ENCODE measurements at regions not wholly inside any gene's neighbourhood (a gene's known extent, or its start where the extent isn't known, plus 50 kb on each side); places are given as distances from the start of the nearest gene placed in this dataset.

- no peak for DNase-seq
Observed at GRCh38 chr10:78374331-78375028, 340.8 kb downstream of the RPS24 start.

DNA sequence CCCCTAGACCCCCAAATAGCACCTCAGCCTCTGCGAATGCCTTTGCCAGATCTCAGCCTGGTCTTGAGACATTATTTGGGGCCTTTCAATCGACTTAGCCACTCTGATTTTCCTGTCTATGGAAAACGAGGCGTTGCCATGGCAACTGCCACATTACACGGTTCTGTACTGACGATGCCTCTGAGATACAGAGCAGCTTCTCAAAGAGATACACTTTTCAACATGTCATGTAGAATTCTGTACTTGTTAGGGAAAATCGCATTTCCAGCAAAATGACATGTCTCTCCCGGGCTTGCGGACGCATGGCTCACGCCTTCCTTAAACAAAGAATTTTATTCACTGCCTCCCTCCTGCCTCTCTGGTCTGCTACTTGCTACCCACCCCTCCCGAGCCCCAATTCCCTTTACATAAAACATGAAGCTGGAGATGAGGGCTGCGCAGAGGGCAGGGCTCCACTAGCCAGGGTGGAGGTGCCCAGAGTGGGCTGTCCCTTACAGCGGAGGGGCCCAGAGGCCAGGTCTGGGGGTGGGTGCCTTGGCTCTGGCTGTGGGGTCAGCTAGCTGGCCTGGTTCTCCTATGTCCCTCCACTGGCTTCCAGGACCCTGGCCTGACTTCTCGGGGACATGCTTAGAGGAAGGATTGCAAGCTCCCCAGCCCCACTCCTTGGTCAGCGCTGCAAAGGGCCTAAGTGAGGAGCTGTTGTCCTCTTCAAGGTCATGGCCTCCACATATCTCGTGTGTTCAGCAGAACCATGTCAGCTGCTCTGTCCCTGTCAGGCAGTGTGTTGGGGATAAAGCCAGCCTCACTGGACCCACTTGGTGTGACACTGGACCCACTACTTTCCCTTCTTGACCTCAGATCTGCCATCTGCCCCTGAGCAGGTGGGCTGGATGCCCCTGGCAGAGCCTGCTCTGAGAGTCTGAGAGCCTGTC, 342.5 kb downstream of the RPS24 start:
- no peak for DNase-seq

GRCh38 chr10:78377356-78377755, 343.7 kb downstream of the RPS24 start:
- DNase-seq = no peak

- no peak for DNase-seq
Observed at GRCh38 chr10:78378192-78378591, 344.5 kb downstream of the RPS24 start.

DNA sequence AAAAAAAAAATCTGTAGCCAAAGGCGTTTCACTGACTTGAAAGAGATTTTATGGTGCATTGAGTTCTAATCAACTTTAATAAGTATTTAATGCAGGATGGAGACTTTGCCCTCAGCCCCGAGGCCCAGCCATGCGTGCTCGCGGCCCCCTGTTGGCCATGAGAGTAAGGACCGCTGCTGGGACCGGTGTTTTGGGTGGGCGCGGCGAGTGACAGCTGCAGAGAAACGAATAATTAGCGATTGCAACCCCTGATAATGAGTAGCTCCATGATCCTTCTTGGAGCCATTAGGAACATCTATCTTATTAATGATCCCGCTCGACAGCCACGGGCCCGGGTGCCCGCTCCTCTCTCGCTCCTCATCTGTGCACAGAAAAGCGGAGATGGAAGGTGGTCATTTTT, 347.4 kb downstream of the RPS24 start:
- no peak for DNase-seq

GRCh38 chr10:78382047-78382446, 348.4 kb downstream of the RPS24 start:
- DNase-seq = no peak

DNA sequence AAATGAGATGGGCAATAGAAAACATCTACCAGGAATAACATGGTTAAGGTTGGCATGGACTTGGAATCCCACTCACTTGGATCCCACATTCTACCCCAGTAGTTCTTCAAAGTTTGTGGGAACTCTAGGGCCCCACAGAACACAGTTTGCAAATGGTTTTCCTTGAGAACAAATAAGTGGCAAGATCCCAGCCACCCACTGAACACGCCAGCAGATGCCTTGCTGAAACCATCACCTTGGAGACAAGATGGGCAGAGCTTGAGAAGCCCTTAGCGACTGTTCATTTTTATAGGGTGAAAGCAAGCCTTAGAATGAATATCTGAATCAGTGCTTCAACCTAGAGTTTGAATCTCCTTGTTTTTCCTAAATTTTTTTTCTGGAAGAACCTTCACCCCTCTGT, 349.1 kb downstream of the RPS24 start:
- no peak for DNase-seq

DNA sequence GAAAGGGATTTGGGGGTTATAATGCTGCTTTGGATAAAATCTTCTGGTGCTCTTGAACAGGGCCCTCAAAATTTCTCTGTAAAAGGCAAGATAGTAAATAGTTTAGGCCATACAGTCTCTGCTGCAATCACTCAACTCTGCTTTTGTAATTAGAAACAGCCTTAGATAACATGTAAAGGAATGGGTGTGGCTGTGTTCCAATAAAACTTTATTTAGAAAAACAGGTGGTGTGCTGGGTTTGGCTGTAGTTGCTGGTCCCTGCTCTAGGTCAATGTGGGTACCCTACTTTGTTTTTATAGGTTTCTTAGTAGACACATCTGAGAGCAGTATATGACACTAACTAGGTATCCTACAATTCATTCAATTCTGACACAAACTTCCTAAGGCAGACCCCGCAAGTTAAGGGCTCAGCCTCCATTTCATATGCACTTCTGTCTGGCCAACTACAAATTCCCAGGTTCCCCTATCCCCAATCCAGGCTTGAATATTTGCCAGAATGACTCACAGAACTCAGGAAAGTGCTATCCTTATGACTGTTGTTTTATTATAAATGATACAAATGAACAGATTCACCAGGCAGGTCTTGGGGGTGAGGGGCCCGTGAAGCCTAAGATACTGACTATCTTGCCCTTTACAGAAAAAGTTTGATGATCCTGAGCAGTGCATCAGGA, 349.9 kb downstream of the RPS24 start:
- DNase-seq = no peak

DNA sequence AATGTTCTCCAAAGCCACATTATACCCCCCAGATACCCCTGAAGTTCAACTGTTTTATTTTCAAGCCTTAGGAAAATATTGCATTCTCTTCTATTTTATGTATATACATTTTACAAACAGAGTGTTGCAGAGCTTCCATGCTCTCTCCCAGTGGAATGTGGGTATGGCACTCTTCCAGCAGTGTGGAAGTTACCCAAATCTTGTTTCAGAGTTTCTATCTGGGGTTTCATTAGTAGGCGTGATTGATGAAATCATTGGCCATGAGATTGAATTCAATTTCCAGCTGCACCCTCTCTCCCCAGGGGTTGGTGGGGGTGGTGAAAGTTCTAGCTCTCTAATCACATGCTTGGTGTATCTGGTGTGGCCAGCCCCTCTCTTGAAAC, 350.4 kb downstream of the RPS24 start:
- DNase-seq = no peak

GRCh38 chr10:78385599-78385998, 351.9 kb downstream of the RPS24 start:
- no peak for DNase-seq

- no peak for DNase-seq
Observed at GRCh38 chr10:78386509-78386908, 352.8 kb downstream of the RPS24 start.

GRCh38 chr10:78388331-78389050, 354.8 kb downstream of the RPS24 start:
- no peak for DNase-seq

DNA sequence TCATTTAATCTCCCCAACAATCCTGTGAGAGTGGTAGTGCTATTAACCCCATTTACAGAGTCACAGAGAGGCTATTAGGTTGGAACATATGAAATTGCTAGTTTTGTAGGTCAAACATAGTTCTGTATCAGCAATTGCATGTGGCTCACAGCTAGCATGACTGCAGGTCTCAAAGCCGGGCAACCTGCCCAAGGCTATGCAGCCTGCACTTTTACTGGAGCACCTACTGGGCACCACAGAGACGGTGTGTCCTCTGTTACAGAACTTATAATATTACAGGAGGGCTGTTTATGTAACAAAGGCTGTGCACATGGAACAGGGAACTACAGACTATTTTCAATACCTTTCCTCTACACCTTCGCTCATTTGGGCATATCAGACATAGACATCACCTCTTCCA, 355.8 kb downstream of the RPS24 start:
- no peak for DNase-seq

DNA sequence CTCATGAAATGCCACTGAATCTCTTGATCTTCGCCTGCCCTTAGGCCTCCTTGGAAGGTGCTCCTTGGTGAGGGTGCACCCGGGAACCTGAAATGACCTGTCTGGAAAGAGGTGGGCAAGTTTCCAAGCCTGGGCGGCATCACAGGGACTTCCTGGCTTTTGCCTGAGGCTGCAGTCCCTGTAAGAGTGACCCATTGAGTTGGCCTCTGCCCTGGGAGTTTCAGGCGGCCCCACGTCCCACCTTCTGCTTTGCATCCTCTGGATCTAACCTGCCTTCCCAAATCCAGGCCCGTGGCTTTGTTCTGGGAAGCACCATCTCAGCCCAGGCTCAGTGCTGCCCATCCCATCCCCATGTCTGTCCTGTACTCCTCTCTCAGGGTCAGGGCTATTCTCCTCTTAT, 356.4 kb downstream of the RPS24 start:
- DNase-seq = no peak

DNA sequence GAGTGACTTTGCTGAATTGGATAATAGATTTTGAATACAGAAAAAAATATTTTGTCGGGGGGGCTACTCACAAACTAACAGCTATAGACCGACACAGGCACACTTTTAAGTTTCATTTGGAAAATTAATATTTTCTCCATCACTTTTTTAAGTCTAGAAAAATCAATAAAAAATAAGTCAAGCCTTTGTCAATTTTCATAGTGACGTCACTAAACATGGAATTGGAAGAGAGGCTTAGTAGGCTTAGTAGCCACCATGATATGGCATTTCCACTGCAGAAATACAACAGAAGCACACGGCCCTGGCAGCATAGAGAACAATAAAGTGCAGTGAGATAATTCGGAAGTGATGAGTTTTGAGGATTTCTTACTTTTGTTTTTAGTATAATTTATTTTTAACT, 357.2 kb downstream of the RPS24 start:
- no peak for DNase-seq

DNA sequence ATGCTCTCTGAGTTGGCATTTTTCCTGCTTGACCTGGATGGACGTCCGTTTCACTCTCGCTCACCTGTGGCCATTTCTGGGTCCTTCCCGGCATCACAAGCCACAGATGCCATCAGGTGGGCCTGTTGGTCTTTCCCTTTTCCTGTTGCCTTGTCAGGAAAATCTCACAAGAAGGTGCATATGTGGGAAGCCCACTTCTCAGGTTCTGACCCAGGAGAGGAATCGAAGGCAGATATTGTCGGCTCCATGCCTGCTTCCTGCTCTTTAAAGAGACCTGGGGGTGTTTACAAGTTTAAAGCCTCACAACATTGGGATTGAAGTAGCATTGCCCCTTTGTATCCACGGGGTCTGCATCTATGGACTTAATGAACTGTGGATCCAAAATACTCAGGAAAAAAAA, 357.9 kb downstream of the RPS24 start:
- DNase-seq = no peak

DNA sequence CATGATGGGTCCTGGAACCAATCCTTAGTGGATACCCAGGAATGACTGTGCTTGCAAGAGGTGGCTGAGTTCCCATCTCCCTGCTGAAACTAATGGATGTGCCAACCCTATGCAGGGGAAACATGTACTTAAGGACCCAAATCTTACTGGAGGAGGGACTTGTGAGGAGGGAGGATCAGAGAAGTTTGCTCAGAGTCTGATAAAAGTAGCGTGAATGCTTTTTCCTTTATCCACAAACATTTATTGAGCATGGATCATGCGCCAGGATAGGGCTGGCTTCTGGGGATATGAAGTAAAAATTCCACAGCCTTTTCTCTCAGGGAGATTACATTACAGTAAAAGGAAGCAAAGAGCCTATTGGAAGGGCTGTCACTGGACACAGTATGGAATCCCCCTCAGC, 358.5 kb downstream of the RPS24 start:
- DNase-seq = no peak

DNA sequence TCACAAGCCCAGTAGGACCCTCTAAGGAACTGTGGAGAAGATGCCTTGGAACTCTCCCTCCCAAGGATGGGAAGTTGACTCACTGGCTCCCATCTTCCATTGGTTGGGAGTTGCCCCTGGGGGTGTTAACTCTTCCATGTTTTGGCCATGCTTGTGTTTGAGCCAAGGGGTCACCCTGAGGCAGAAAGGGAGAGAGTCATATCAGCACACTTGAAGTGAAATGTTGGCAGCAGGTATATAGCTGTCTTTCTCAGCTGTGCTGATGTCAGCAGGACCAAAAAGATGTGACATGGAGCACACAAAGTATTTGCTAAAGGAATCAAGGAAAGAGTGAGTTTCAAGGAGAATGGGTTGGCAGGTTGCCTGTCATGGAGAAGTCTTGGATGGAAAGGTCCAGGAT, 359.4 kb downstream of the RPS24 start:
- no peak for DNase-seq

DNA sequence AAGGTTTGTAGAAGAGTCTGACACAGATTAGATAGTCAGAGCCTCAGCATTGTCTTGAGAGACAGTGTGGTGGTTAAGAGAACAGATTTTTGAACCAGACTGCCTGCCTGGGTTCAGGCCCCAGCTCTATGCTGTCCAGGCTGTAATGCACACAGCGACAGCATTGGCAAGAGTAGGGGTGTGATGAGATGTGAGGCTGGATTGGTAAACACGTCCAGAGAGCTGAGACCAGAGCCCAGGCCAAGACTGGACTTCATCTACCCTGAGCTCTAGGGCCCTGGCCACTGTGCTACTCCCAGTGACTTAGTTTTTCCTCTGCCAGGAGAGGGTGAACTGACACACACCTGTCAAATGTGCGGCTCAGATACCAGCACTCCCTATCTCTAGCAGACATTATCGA, 360.4 kb downstream of the RPS24 start:
- DNase-seq = no peak

- DNase-seq = no peak
Observed at GRCh38 chr10:78395162-78395561, 361.5 kb downstream of the RPS24 start.

DNA sequence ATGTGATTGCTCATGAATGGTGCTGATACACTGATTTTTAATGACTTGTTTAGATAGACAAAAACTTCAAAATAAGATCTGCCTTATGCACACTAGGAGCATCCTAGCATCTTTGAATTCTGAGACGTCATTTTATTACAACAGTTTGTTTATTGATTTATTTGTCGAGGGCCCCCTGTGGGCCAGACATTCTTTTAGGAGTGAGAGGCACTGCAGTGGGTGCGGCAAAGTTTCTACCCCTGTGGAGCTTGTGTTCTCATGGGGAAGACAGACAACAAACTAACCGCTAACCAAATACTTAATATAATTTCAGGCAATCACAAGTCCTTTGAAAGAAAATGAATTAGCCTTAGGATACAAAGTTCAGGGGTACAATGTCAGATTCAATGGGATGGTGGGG, 363.1 kb downstream of the RPS24 start:
- no peak for DNase-seq

DNA sequence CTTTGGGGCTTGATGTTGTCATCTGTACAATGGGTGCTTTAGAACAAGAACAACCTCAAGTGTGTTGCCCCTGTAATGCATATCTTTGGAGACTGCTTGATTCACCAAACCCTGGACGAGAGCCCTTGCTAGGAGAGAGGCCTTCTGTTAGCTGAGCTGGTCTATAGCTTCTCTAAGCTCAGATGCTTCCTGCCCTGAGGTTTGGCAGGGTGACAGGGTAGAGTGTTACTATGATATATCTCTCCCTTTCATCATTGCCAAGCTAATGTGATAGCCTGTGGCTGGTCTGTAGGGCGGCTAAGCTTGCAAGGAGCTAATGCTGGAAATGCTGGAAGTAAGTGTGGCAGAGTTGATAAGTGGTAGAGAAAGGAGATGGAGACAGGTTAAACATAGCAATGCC, 364.1 kb downstream of the RPS24 start:
- no peak for DNase-seq

DNA sequence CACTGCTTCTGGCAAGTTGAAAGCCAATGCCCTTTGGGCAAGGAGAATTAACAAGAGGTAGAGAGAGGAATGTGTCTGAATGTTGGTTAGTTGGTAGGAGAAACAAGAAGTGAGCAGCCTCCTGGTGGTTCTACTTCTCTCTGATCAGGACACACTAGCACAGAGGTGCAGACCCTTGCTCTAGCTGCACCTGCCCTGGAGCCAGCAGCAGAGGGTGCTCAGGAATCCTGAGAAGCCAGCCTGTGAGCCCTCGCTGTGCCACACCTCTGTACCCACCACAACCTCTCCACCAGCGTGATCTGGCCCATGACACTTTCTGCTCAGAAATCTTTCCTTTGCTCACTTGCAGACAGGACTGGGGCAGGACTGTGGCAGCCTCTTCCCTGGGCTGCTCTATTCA, 364.7 kb downstream of the RPS24 start:
- no peak for DNase-seq
